Spleen (tissue), 7 donors: ENCODE measurements at regions not wholly inside any gene's neighbourhood (a gene's known extent, or its start where the extent isn't known, plus 50 kb on each side); places are given as distances from the start of the nearest gene placed in this dataset.

Source experiments
- CTCF ChIP-seq, 11 experiments: fragments of 200-600 bp in 7 of 11; fragments of 450-650 bp in 4 of 11; sonication (generic) in 4 of 11; IDR thresholded peaks in 8 of 11; conservative IDR thresholded peaks in 3 of 11; 1 replicate in 7 of 11; 2 replicates in 4 of 11; pipeline versions ENCODE4 v1.4.0 to v1.8.0; 2016 to 2021; ENCODE audit warnings: antibody characterized with exemption in 11 of 11, inconsistent platforms in 4 of 11, mild to moderate bottlenecking in 1 of 11
- POLR2AphosphoS5 ChIP-seq, 3 donors: sonication (generic); formaldehyde crosslinking; IDR thresholded peaks; one replicate each; pipeline ENCODE4 v1.5.1; 2017; ENCODE audit warnings: antibody characterized with exemption in 3 of 3
- donor health status: DM: no; HTN: no; CAD: no; lungs with moderate emphysema.
- donor health status: DM: no; HTN: no; CAD: no.
- donor health status: DM: no; HTN: no; CAD: no.

GRCh38 chr6:19324376-19324775 lies 512.8 kb upstream of the ID4 start:
- TF ChIP-seq POLR2AphosphoS5 (IDR thresholded peaks at IDR 0.05) (no peak), CTCF (IDR thresholded peaks at IDR 0.05 in 8 of 11, conservative IDR thresholded peaks at IDR 0.05 in 3 of 11) (no peak)
